Mucosa of descending colon (tissue), 3 donors: ENCODE measurements at regions not wholly inside any gene's neighbourhood (a gene's known extent, or its start where the extent isn't known, plus 50 kb on each side); places are given as distances from the start of the nearest gene placed in this dataset.

Experiments
- ATAC-seq: fragments of 200-7000 bp; cut with Tn5 transposase; one replicate; pipeline ENCODE4 v1.9.1; 2020; ENCODE audit warnings: mild to moderate bottlenecking, moderate library complexity
- DNase-seq, 3 donors: peaks; one replicate each; pipeline ENCODE4 v3.0.0-alpha.2; 2020
- H3K36me3 ChIP-seq: fragments of 200-600 bp; one replicate; pipeline ENCODE4 v1.8.0; 2021; ENCODE audit warnings: low read depth, mild to moderate bottlenecking
- H3K4me1 ChIP-seq: fragments of 200-600 bp; one replicate; pipeline ENCODE4 v1.8.0; 2021; ENCODE audit warnings: low read depth, mild to moderate bottlenecking
- H3K4me3 ChIP-seq: fragments of 200-600 bp; one replicate; pipeline ENCODE4 v1.8.0; 2021; ENCODE audit warnings: mild to moderate bottlenecking
- H3K9me3 ChIP-seq: fragments of 200-600 bp; one replicate; pipeline ENCODE4 v1.8.0; 2021; ENCODE audit warnings: mild to moderate bottlenecking
- CTCF ChIP-seq: fragments of 200-600 bp; IDR thresholded peaks from one replicate; pipeline ENCODE4 v1.8.0; 2022; ENCODE audit warnings: antibody characterized with exemption, mild to moderate bottlenecking
- intact Hi-C, 2 donors: fragments of 100-400 bp; cut with DNase I in 1 of 2; cut with micrococcal nuclease in 1 of 2; formaldehyde crosslinking; loops; one replicate each; pipeline versions ENCODE4 v1.11.0 to v1.11.1; 2022; cut with DNase I, micrococcal nuclease
- donor health status: DM: no; HTN: no; CAD: no; lungs with moderate emphysema.
- donor health status: DM: no; HTN: no; CAD: no.
- donor health status: DM: no; HTN: yes; CAD: no.

- Histone ChIP-seq H3K36me3 (no peaks in the 10 kb centered on the region), H3K9me3 (no peaks in the 10 kb centered on the region), H3K4me1 (no peaks in the 10 kb centered on the region), H3K4me3 (no peak overlapping the region)
- DNase-seq (no peak), ATAC-seq (no peak)
- intact Hi-C loops = no loop called here
- no peak for TF ChIP-seq CTCF
These were observed 212.4 kb upstream of the PACRGL start for GRCh38 chr4:20487852-20488251.

GRCh38 chr4:20490734-20491133, 209.5 kb upstream of the PACRGL start:
- no peaks in the 10 kb centered on the region for H3K36me3 ChIP-seq
- intact Hi-C loops = no loop called here
- TF ChIP-seq CTCF = no peak
- H3K4me1 ChIP-seq = no peaks in the 10 kb centered on the region
- ATAC-seq (no peak), DNase-seq (no peak)
- no peaks in the 10 kb centered on the region for H3K9me3 ChIP-seq
- no peak overlapping the region for H3K4me3 ChIP-seq

GRCh38 chr4:20493761-20494353, 206.4 kb upstream of the PACRGL start:
- no peak overlapping the region for H3K4me3 ChIP-seq
- intact Hi-C loops = no loop called here
- no peaks in the 10 kb centered on the region for H3K9me3 ChIP-seq
- ATAC-seq (no peak), DNase-seq (no peak)
- no peaks in the 10 kb centered on the region for H3K4me1 ChIP-seq
- TF ChIP-seq CTCF = no peak
- no peaks in the 10 kb centered on the region for H3K36me3 ChIP-seq

GRCh38 chr4:20496068-20496467, 204.2 kb upstream of the PACRGL start:
- DNase-seq = no peak
- no peak for TF ChIP-seq CTCF
- Histone ChIP-seq H3K36me3 (no peaks in the 10 kb centered on the region), H3K4me1 (no peaks in the 10 kb centered on the region), H3K9me3 (no peaks in the 10 kb centered on the region), H3K4me3 (no peak overlapping the region)
- intact Hi-C loops = no loop called here
- no peak for ATAC-seq

- Histone ChIP-seq H3K36me3 (no peaks in the 10 kb centered on the region), H3K9me3 (no peaks in the 10 kb centered on the region), H3K4me3 (no peak overlapping the region), H3K4me1 (no peaks in the 10 kb centered on the region)
- no peak for ATAC-seq
- intact Hi-C loops = no loop called here
- DNase-seq = no peak
- no peak for TF ChIP-seq CTCF
These were observed 196.1 kb upstream of the PACRGL start for GRCh38 chr4:20504146-20504545.

- DNase-seq = no peak
- H3K9me3 ChIP-seq = no peaks in the 10 kb centered on the region
- H3K4me3 ChIP-seq = no peak overlapping the region
- no peaks in the 10 kb centered on the region for H3K36me3 ChIP-seq
- H3K4me1 ChIP-seq = no peaks in the 10 kb centered on the region
- ATAC-seq = no peak
- TF ChIP-seq CTCF = no peak
- intact Hi-C loops = no loop called here
These were observed 194.3 kb upstream of the PACRGL start for GRCh38 chr4:20505927-20506326.
